Type B pancreatic cell (in vitro differentiated cells): ENCODE measurements at regions not wholly inside any gene's neighbourhood (a gene's known extent, or its start where the extent isn't known, plus 50 kb on each side); places are given as distances from the start of the nearest gene placed in this dataset.

Source experiments
- DNase-seq: peaks from one replicate; pipeline ENCODE4 v3.0.0; 2021; ENCODE audit warnings: mixed read lengths; ENCODE audit not compliant: unreplicated experiment; ENCODE audit errors: extremely low spot score
- H3K27ac Mint-ChIP-seq: 2 replicates; pipeline ENCODE4 v1.8.0; 2021; ENCODE audit warnings: mild to moderate bottlenecking, mixed read lengths
- H3K27me3 Mint-ChIP-seq: 2 replicates; pipeline ENCODE4 v1.8.0; 2021; ENCODE audit warnings: mixed read lengths
- H3K36me3 Mint-ChIP-seq: 2 replicates; pipeline ENCODE4 v1.8.0; 2021; ENCODE audit warnings: mixed read lengths
- H3K4me1 Mint-ChIP-seq: one replicate; pipeline ENCODE4 v1.8.0; 2021; ENCODE audit warnings: mixed read lengths; ENCODE audit not compliant: unreplicated experiment
- H3K4me3 Mint-ChIP-seq: 2 replicates; pipeline ENCODE4 v1.8.0; 2021; ENCODE audit warnings: mild to moderate bottlenecking, mixed read lengths
- H3K9me3 Mint-ChIP-seq: 2 replicates; pipeline ENCODE4 v1.8.0; 2021; ENCODE audit warnings: mixed read lengths
- CTCF ChIP-seq: fragments of 200-600 bp; sonication (generic); conservative IDR thresholded peaks from 2 replicates; pipeline ENCODE4 v1.5.0; 2021; ENCODE audit warnings: antibody characterized with exemption, mild to moderate bottlenecking

DNA sequence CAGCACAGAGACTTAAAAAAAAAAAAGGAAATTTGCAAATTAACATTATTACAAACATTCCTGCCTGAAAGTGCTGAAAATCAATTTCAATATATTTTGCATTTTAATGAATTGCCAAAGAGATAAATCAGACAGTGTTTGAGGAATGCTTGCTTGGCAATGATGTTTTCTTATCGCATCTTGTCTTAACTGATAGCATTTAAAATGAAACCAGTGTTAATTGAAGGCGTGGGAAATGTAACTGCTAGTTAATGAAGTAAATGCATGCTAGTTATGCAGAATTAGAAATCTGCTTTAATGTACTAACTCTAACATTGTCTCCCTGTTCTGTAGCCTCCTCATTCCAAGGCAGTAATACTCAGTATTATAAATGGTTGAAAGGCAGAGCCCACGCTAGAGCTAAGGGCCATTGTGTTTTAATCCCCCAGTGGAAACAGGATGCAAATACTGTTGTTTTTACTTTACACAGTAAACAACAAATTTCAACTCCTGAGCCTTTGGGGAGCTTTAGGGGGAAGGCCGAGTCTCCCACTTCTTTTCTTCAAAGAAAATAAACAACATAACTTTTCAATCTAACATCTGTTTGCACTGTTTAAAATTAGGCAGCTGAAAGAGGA is 586.9 kb downstream of the TLE4 start:
- no peak for TF ChIP-seq CTCF

DNA sequence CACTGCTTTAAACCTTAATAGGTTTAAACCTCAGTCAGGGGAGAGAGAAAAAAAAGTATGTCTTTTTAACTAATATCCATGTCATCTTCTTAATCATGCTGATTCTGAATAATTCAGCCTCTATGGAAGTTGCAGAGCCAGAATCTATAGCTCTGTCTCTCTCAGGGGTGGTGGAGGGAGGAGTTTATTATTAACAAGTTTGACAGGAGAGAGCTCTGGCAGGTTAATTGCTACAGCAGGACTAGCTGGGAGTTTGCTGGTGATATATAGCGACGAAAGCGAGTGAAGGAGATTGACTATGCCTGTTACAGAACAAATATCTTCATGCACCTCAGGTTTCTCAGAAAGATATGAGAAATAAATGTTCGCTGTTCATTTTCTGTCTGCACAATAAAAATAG is 586.4 kb downstream of the TLE4 start:
- H3K27ac Mint-ChIP-seq: no peak overlapping the region
- peak overlapping the region; percentile 44 for H3K4me3 Mint-ChIP-seq
- H3K4me1 Mint-ChIP-seq: peaks cover 22% of the 10 kb centered on the region
- no peaks in the 10 kb centered on the region for H3K9me3 Mint-ChIP-seq
- no peak for TF ChIP-seq CTCF
- H3K36me3 Mint-ChIP-seq: no peaks in the 10 kb centered on the region
- DNase-seq: no peak
- no peaks in the 10 kb centered on the region for H3K27me3 Mint-ChIP-seq

More for the DNA sequence above, 586.9 kb downstream of the TLE4 start:
- no peak for DNase-seq
- H3K9me3 Mint-ChIP-seq: no peaks in the 10 kb centered on the region
- H3K4me1 Mint-ChIP-seq: peaks cover 22% of the 10 kb centered on the region
- H3K36me3 Mint-ChIP-seq: no peaks in the 10 kb centered on the region
- H3K27me3 Mint-ChIP-seq: no peaks in the 10 kb centered on the region
- H3K27ac Mint-ChIP-seq: no peak overlapping the region
- peak overlapping the region; percentile 44 for H3K4me3 Mint-ChIP-seq

GRCh38 chr9:80157561-80157983 is 585.8 kb downstream of the TLE4 start:
- Mint-ChIP-seq H3K27ac (no peak overlapping the region), H3K9me3 (no peaks in the 10 kb centered on the region), H3K4me1 (peaks cover 22% of the 10 kb centered on the region), H3K36me3 (no peaks in the 10 kb centered on the region), H3K27me3 (no peaks in the 10 kb centered on the region), H3K4me3 (no peak overlapping the region)
- no peak for TF ChIP-seq CTCF
- DNase-seq: no peak

- Mint-ChIP-seq H3K9me3 (no peaks in the 10 kb centered on the region), H3K36me3 (no peaks in the 10 kb centered on the region), H3K27ac (no peak overlapping the region), H3K4me1 (peaks cover 22% of the 10 kb centered on the region), H3K27me3 (peaks cover 4% of the 10 kb centered on the region), H3K4me3 (no peak overlapping the region)
- no peak for DNase-seq
- TF ChIP-seq CTCF: no peak
These were observed 585.1 kb downstream of the TLE4 start for GRCh38 chr9:80156756-80157472.

DNA sequence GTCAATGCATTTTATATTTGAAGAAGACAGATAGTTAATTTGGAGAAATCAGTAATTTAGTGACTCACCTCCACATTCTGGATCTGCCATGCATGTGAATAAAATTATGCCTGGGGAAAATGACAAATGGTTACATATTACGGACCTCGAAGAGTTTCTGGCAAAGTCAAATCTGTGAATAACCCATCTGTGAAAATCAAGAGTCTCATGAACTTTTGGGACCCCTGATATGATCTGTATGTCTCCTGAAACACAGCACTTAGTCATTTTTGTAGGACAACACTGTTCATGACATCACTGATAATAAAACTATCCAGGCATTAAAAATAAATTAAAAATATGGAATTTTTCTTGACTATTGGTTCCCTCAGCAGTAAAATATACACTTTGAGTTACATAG is 584.5 kb downstream of the TLE4 start:
- no peaks in the 10 kb centered on the region for H3K9me3 Mint-ChIP-seq
- no peak overlapping the region for H3K27ac Mint-ChIP-seq
- H3K36me3 Mint-ChIP-seq: no peaks in the 10 kb centered on the region
- peaks cover 4% of the 10 kb centered on the region for H3K27me3 Mint-ChIP-seq
- no peak for DNase-seq
- no peak overlapping the region for H3K4me3 Mint-ChIP-seq
- H3K4me1 Mint-ChIP-seq: peaks cover 22% of the 10 kb centered on the region
- TF ChIP-seq CTCF: no peak
